Smooth muscle cell (in vitro differentiated cells): ENCODE measurements at regions not wholly inside any gene's neighbourhood (a gene's known extent, or its start where the extent isn't known, plus 50 kb on each side); places are given as distances from the start of the nearest gene placed in this dataset.

Experiments
- DNase-seq: peaks from one replicate; lab custom pipeline; 2025; ENCODE audit not compliant: unreplicated experiment; lab: John Stamatoyannopoulos, UW
- H2AFZ ChIP-seq: fragments of 200-600 bp; sonication (generic); 2 replicates; pipeline ENCODE4 v1.6.0; 2016; ENCODE audit warnings: antibody characterized with exemption, low read depth, mild to moderate bottlenecking
- H3F3A ChIP-seq: fragments of 200-600 bp; sonication (generic); 2 replicates; pipeline ENCODE4 v1.6.0; 2017; ENCODE audit warnings: antibody characterized with exemption, low read depth
- H3K27ac ChIP-seq: fragments of 200-600 bp; sonication (generic); 2 replicates; pipeline ENCODE4 v1.5.1; 2016; ENCODE audit warnings: low read depth, mild to moderate bottlenecking
- H3K27me3 ChIP-seq: fragments of 200-600 bp; sonication (generic); 2 replicates; pipeline ENCODE4 v1.6.1; 2016; ENCODE audit warnings: low read depth, mild to moderate bottlenecking
- H3K36me3 ChIP-seq: fragments of 200-600 bp; sonication (generic); 2 replicates; pipeline ENCODE4 v1.5.1; 2016; ENCODE audit warnings: low read depth
- H3K4me1 ChIP-seq: fragments of 200-600 bp; sonication (generic); 2 replicates; pipeline ENCODE4 v1.5.1; 2016; ENCODE audit warnings: low read depth
- H3K4me2 ChIP-seq: fragments of 200-600 bp; sonication (generic); 2 replicates; pipeline ENCODE4 v1.6.0; 2016; ENCODE audit warnings: mild to moderate bottlenecking
- H3K4me3 ChIP-seq: fragments of 200-600 bp; sonication (generic); 2 replicates; pipeline ENCODE4 v1.5.1; 2016; ENCODE audit warnings: mild to moderate bottlenecking
- H3K79me2 ChIP-seq: fragments of 200-600 bp; sonication (generic); 2 replicates; pipeline ENCODE4 v1.6.0; 2016; ENCODE audit warnings: low read depth, mild to moderate bottlenecking
- H3K9ac ChIP-seq: fragments of 200-600 bp; sonication (generic); 2 replicates; pipeline ENCODE4 v1.6.0; 2016; ENCODE audit warnings: low read depth
- H3K9me3 ChIP-seq: fragments of 200-600 bp; sonication (generic); replicated peaks from 2 replicates; pipeline ENCODE4 v1.5.1; 2016; ENCODE audit warnings: low read depth
- H4K20me1 ChIP-seq: fragments of 200-600 bp; sonication (generic); 2 replicates; pipeline ENCODE4 v1.6.0; 2016; ENCODE audit warnings: low read depth
- CTCF ChIP-seq: fragments of 200-600 bp; sonication (generic); IDR thresholded peaks from 2 replicates; pipeline ENCODE4 v1.5.1; 2017; ENCODE audit warnings: borderline replicate concordance, mild to moderate bottlenecking, antibody characterized with exemption; ENCODE audit not compliant: insufficient read depth, poor library complexity, severe bottlenecking
- WGBS: methylation state at CpG from one replicate; pipeline ENCODE4 v1.1.7; 2016; ENCODE audit warnings: low lambda C conversion rate; 5-methylcytosine and 5-hydroxymethylcytosine counted together

- Histone ChIP-seq H3K9ac (no peak overlapping the region), H3K27ac (no peak overlapping the region), H3K79me2 (no peaks in the 10 kb centered on the region), H3K27me3 (no peaks in the 10 kb centered on the region), H3K9me3 (no peaks in the 10 kb centered on the region), H3K4me1 (no peaks in the 10 kb centered on the region), H3K4me3 (no peak overlapping the region), H3K4me2 (no peak overlapping the region), H3F3A (peaks cover 9% of the 10 kb centered on the region), H2AFZ (no peak overlapping the region), H3K36me3 (no peaks in the 10 kb centered on the region), H4K20me1 (no peaks in the 10 kb centered on the region)
- TF ChIP-seq CTCF = no peak
- DNase-seq = no peak
- 75% methylated on average over 2 of the region's 2 CpGs for WGBS
Observed at GRCh38 chr3:189459231-189459630, 172.0 kb upstream of the TP63 start.

- Histone ChIP-seq H3K9ac (no peak overlapping the region), H4K20me1 (no peaks in the 10 kb centered on the region), H3F3A (peaks cover 9% of the 10 kb centered on the region), H3K79me2 (no peaks in the 10 kb centered on the region), H3K27me3 (no peaks in the 10 kb centered on the region), H3K4me3 (no peak overlapping the region), H2AFZ (no peak overlapping the region), H3K4me2 (no peak overlapping the region), H3K9me3 (no peaks in the 10 kb centered on the region), H3K27ac (no peak overlapping the region), H3K36me3 (no peaks in the 10 kb centered on the region), H3K4me1 (no peaks in the 10 kb centered on the region)
- DNase-seq = no peak
- no peak for TF ChIP-seq CTCF
- WGBS = 77% methylated on average over 2 of the region's 2 CpGs
Observed at GRCh38 chr3:189460511-189460910, 170.7 kb upstream of the TP63 start.

- Histone ChIP-seq H3K36me3 (no peaks in the 10 kb centered on the region), H2AFZ (no peak overlapping the region), H3F3A (no peaks in the 10 kb centered on the region), H3K79me2 (no peaks in the 10 kb centered on the region), H4K20me1 (no peaks in the 10 kb centered on the region), H3K27ac (no peak overlapping the region), H3K9me3 (no peaks in the 10 kb centered on the region), H3K4me1 (no peaks in the 10 kb centered on the region), H3K4me3 (no peak overlapping the region), H3K27me3 (no peaks in the 10 kb centered on the region), H3K9ac (no peak overlapping the region), H3K4me2 (no peak overlapping the region)
- WGBS = 98% methylated on average over 2 of the region's 2 CpGs
- DNase-seq = no peak
- TF ChIP-seq CTCF = no peak
Observed at GRCh38 chr3:189464799-189465198, 166.4 kb upstream of the TP63 start.

- H3K9ac ChIP-seq = no peak overlapping the region
- no peaks in the 10 kb centered on the region for H3K9me3 ChIP-seq
- H3K4me2 ChIP-seq = no peak overlapping the region
- no peak overlapping the region for H3K4me3 ChIP-seq
- no peak overlapping the region for H3K27ac ChIP-seq
- H2AFZ ChIP-seq = no peak overlapping the region
- H3K4me1 ChIP-seq = no peaks in the 10 kb centered on the region
- H3F3A ChIP-seq = no peaks in the 10 kb centered on the region
- no peak for DNase-seq
- H3K79me2 ChIP-seq = no peaks in the 10 kb centered on the region
- no peaks in the 10 kb centered on the region for H3K36me3 ChIP-seq
- 94% methylated on average over 2 of the region's 2 CpGs for WGBS
- no peaks in the 10 kb centered on the region for H3K27me3 ChIP-seq
- H4K20me1 ChIP-seq = no peaks in the 10 kb centered on the region
- no peak for TF ChIP-seq CTCF
Observed at GRCh38 chr3:189466004-189466403, 165.2 kb upstream of the TP63 start.
